ENCODE measurements at regions not wholly inside any gene's neighbourhood (a gene's known extent, or its start where the extent isn't known, plus 50 kb on each side); places are given as distances from the start of the nearest gene placed in this dataset.
A peak's percentile ranks its signal among the peaks of the same experiment; 100 is the strongest.

- peak; percentile 100 for DNase-seq (ENCODE audit: low read depth)
These were observed 228.9 kb downstream of the RBM43 start for GRCh38 chr2:151032741-151033191.

- no peak for DNase-seq (ENCODE audit: low read depth)
These were observed 230.9 kb downstream of the RBM43 start for GRCh38 chr2:151030663-151031230.

- peak; percentile 91 for DNase-seq (ENCODE audit: low read depth)
These were observed 232.1 kb downstream of the RBM43 start for GRCh38 chr2:151029406-151030157.

GRCh38 chr2:151028691-151029176 lies 232.9 kb downstream of the RBM43 start:
- no peak for DNase-seq (ENCODE audit: low read depth)

GRCh38 chr2:151027151-151027550 lies 234.5 kb downstream of the RBM43 start:
- DNase-seq (ENCODE audit: low read depth), result no peak

- no peak for DNase-seq (ENCODE audit: low read depth)
These were observed 235.8 kb downstream of the RBM43 start for GRCh38 chr2:151025816-151026215.

GRCh38 chr2:151024696-151025251 lies 236.9 kb downstream of the RBM43 start:
- no peak for DNase-seq (ENCODE audit: low read depth)

- DNase-seq (ENCODE audit: low read depth), result no peak
These were observed 239.8 kb downstream of the RBM43 start for GRCh38 chr2:151021747-151022452.

- DNase-seq (ENCODE audit: low read depth), result no peak
These were observed 241.3 kb downstream of the RBM43 start for GRCh38 chr2:151020411-151020810.

GRCh38 chr2:151009437-151010175 lies 252.1 kb downstream of the RBM43 start:
- no peak for DNase-seq (ENCODE audit: low read depth)

GRCh38 chr2:151007365-151007764 lies 254.3 kb downstream of the RBM43 start:
- DNase-seq (ENCODE audit: low read depth), result no peak

GRCh38 chr2:151002959-151003600 lies 258.6 kb downstream of the RBM43 start:
- no peak for DNase-seq (ENCODE audit: low read depth)

- peak; percentile 23 for DNase-seq (ENCODE audit: low read depth)
These were observed 263.8 kb downstream of the RBM43 start for GRCh38 chr2:150997702-150998440.

GRCh38 chr2:150997066-150997465 lies 264.6 kb downstream of the RBM43 start:
- peak; percentile 72 for DNase-seq (ENCODE audit: low read depth)

- peak; percentile 92 for DNase-seq (ENCODE audit: low read depth)
These were observed 267.6 kb downstream of the RBM43 start for GRCh38 chr2:150994076-150994475.

- DNase-seq (ENCODE audit: low read depth), result no peak
These were observed 271.7 kb downstream of the RBM43 start for GRCh38 chr2:150989969-150990368.

GRCh38 chr2:150985741-150986140 lies 275.9 kb downstream of the RBM43 start:
- no peak for DNase-seq (ENCODE audit: low read depth)

- DNase-seq (ENCODE audit: low read depth), result peak; percentile 15
These were observed 278.3 kb downstream of the RBM43 start for GRCh38 chr2:150983314-150983897.

GRCh38 chr2:150981826-150982225 lies 279.8 kb downstream of the RBM43 start:
- DNase-seq (ENCODE audit: low read depth), result no peak

- no peak for DNase-seq (ENCODE audit: low read depth)
These were observed 283.6 kb downstream of the RBM43 start for GRCh38 chr2:150978053-150978452.
